Testis (tissue), 2 donors: ENCODE measurements at regions not wholly inside any gene's neighbourhood (a gene's known extent, or its start where the extent isn't known, plus 50 kb on each side); places are given as distances from the start of the nearest gene placed in this dataset.

ENCODE experiments used
- POLR2A ChIP-seq: fragments of 450-650 bp; IDR thresholded peaks from one replicate; pipeline ENCODE4 v1.6.1; 2017; ENCODE audit warnings: antibody characterized with exemption, mild to moderate bottlenecking, moderate library complexity
- TF ChIP-seq, protein P1 (sequence below), 3 experiments: fragments of 450-650 bp in 2 of 3; fragments of 200-600 bp in 1 of 3; sonication (generic) in 1 of 3; IDR thresholded peaks; one replicate each; pipeline ENCODE4 v1.5.1; 2016 to 2019; ENCODE audit warnings: antibody characterized with exemption in 3 of 3, mild to moderate bottlenecking in 2 of 3, moderate library complexity in 1 of 3

DNA sequence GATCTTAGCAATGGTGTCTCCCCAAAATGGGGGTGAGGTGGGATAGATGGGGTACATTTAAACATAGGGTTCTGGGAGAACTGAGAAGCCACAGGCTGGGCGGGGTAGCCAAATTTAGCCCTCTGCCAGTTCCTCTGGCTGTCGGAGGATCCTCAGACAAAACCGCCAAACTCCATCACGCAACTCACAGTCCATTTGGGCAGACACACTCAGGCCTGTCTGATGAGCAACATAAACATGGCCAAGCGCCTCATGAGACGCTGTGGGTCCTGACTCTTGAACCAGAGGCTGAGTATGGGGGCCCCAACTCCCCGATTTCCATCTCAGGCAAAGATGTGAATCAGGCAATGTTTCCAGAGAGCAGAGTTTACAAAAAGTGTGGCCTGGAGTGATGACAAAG is 162.3 kb downstream of the FGF18 start:
- TF ChIP-seq, protein P1, sequence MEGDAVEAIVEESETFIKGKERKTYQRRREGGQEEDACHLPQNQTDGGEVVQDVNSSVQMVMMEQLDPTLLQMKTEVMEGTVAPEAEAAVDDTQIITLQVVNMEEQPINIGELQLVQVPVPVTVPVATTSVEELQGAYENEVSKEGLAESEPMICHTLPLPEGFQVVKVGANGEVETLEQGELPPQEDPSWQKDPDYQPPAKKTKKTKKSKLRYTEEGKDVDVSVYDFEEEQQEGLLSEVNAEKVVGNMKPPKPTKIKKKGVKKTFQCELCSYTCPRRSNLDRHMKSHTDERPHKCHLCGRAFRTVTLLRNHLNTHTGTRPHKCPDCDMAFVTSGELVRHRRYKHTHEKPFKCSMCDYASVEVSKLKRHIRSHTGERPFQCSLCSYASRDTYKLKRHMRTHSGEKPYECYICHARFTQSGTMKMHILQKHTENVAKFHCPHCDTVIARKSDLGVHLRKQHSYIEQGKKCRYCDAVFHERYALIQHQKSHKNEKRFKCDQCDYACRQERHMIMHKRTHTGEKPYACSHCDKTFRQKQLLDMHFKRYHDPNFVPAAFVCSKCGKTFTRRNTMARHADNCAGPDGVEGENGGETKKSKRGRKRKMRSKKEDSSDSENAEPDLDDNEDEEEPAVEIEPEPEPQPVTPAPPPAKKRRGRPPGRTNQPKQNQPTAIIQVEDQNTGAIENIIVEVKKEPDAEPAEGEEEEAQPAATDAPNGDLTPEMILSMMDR (IDR thresholded peaks at IDR 0.05): no peak
- TF ChIP-seq POLR2A: no peak
